HG03460 (cell line): ENCODE measurements at regions not wholly inside any gene's neighbourhood (a gene's known extent, or its start where the extent isn't known, plus 50 kb on each side); places are given as distances from the start of the nearest gene placed in this dataset.

Source experiments
- ATAC-seq: cut with Tn5 transposase; IDR thresholded peaks from one replicate; pipeline ENCODE4 v1.9.1; 2021; ENCODE audit not compliant: unreplicated experiment

- no peak for ATAC-seq
Observed at GRCh38 chr1:221099747-221100595, 220.7 kb downstream of the HLX start.

GRCh38 chr1:221100611-221101010, 221.4 kb downstream of the HLX start:
- no peak for ATAC-seq

- ATAC-seq = no peak
Observed at GRCh38 chr1:221101807-221102605, 222.8 kb downstream of the HLX start.

DNA sequence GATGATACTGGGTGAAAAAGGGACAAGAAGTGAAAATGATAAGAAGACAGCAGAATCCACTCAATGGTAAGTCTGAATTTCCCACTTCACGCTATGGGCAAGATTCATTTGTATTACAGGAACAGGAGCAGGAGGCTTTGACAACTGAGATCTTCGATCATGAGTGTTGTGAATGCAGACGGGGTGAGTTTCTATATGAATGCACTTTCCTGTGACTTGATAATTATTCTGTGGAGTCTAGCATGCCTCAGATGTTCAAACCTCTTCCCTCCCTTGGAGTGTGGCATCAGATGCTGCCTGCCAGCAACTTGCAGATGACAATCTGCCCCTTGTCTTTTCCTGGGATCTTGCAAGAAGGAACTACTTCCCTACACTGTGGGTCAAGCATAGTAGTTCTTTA, 225.4 kb downstream of the HLX start:
- no peak for ATAC-seq

DNA sequence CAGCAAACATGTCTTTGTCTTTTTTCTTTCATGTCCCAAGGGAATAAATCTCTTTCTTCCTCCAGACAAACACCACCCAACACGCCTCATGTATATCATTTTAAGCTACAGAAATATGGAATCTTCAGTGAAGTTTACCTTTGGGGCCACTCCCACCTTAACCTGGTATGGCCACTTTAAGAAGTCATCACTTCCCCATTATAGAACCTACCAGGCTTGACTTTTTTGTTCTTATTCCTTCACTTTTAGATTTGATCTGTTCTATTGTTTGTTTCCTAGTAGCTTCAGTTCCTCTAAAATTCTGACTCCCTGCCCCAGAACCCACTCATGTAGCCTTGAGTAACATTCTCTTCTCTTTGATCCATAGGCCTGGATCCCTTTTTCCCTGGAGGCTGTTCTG, 226.3 kb downstream of the HLX start:
- no peak for ATAC-seq

GRCh38 chr1:221106616-221107015, 227.4 kb downstream of the HLX start:
- ATAC-seq = no peak

GRCh38 chr1:221109930-221110329, 230.7 kb downstream of the HLX start:
- ATAC-seq = no peak

DNA sequence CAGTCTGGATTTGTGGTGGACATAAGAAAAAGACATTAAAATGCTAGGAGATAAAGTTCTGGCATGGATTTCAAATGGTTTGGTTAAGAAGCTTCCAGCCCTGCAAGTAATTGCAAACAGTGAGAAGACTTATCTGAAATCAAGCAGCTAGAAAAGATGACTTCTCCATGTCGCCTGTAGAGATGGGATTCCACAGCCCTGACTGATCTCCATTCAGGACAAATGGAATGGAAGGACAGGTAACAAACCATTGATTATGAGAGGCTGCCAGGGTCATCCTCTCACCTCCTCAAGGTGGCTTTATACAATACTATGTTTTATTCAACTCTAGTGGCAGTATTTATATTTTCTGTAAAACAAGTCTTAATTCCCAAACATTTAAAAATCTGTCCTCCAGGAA, 237.9 kb downstream of the HLX start:
- ATAC-seq = no peak

- no peak for ATAC-seq
Observed at GRCh38 chr1:221117548-221117951, 238.3 kb downstream of the HLX start.

- no peak for ATAC-seq
Observed at GRCh38 chr1:221118176-221118937, 239.1 kb downstream of the HLX start.

GRCh38 chr1:221118938-221119320, 239.7 kb downstream of the HLX start:
- no peak for ATAC-seq

GRCh38 chr1:221122501-221122900, 243.3 kb downstream of the HLX start:
- ATAC-seq = no peak

DNA sequence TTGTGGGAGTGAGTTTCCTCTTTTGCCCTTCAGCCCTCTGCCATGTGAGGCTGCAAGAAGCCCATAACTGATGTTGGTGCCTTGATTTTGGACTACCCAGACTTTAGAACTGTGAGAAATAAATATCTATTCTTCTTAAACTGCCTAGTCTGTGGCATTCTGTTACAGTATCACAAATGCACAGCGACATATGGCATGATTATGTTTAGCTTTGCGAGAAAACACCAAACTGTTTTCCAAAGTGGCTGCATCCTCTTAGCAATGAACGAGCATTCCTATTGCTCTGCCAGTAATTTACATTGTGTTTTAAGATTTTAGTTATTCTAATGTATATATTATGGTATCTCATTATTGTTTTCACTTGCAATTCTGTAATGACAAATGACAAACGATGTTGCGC, 246.7 kb downstream of the HLX start:
- no peak for ATAC-seq

DNA sequence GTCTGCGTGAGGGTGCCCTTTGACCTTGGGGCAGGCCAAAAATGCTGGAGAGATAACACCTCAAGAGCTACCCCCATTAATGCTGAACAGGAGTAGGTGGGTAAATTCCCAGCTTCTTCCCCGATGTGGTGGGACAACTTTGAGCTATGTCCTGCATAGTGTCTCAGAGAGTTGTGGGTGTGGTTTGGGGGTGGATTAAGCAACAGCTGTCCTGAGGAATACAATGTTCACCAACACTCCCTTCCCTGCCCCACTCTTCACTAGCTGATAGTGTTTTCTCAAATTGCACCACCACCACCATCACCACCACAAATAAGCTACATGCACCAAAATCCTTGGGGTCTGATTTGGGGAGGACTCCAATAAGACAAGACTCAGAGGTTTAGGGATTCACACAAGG, 258.4 kb downstream of the HLX start:
- no peak for ATAC-seq

GRCh38 chr1:221138516-221138915, 259.3 kb downstream of the HLX start:
- ATAC-seq = no peak

GRCh38 chr1:221139991-221140390, 260.7 kb downstream of the HLX start:
- no peak for ATAC-seq

DNA sequence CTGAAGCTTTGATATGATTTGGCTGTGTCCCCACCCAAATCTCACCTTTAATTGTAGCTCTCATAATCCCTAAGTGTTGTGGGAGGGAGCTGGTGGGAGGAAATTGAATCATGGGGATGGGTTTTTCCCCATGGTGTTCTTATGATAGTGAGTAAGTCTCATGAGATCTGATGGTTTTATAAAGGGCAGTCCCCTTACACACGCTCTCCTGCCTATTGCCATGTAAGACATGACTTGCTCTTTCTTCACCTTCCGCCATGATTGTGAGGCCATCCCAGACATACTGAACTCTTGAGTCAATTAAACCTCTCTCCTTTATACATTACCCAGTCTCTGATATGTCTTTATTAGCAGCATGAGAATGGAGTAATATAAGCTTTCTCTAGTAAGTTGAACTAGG, 261.9 kb downstream of the HLX start:
- ATAC-seq = no peak

DNA sequence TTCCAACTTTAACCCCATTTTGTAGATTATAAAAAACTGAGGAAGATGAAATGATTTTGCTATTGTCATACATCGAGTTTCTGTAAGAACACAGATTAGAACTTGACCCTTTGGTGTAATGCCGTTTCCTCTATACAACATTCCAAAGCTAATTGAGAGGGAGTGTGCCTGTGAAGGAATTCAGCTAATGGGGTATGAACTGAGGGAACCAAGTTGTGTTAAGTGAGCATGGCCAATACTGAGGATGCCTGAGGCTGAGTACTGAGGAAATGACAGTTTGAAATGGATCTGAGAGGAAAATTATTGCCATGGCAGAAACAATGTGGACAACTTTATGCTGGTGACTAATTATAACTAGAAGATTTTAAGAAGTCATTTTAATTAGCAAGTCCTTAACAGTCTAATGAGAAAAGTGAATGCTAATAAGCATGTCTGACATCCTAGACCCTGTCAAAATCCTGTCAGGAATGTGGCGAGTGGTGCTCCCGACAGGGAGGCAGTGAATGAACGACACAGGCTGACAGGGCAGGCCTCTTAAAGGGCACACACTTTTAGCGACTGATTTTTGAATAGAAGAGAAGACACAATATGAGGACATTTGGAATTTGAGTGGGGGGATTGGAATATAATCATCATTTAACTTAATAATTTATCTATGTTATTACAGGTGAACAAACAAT, 262.5 kb downstream of the HLX start:
- no peak for ATAC-seq

- no peak for ATAC-seq
Observed at GRCh38 chr1:221148660-221149059, 269.4 kb downstream of the HLX start.

DNA sequence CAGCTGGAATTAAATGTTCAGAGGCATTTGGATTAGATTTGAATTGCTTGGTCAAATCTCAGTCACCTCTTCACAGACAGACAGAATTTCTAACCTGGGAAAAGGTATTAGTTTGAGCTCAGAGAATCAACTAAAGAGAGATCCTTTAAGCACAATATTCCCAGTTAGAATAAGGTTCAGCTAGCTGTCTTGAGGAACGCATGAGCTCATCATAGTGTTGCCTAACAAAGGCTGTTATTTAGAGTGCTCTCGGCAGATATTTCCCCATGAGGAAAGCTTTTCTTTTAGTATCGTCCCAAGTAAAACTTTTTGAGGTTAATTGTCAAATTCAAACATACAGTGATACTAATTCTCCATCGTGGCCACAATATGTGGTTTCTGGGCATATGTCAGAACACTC, 269.9 kb downstream of the HLX start:
- ATAC-seq = no peak

- no peak for ATAC-seq
Observed at GRCh38 chr1:221149555-221150075, 270.4 kb downstream of the HLX start.
